ENCODE measurements at regions not wholly inside any gene's neighbourhood (a gene's known extent, or its start where the extent isn't known, plus 50 kb on each side); places are given as distances from the start of the nearest gene placed in this dataset.

- no peak for FAIRE-seq
- DNase-seq (ENCODE audit: insufficient read length, low spot score), result no peak
Observed at GRCh38 chr11:37598381-37598780, 1000.3 kb upstream of the RAG2 start.

GRCh38 chr11:37597776-37598175 lies 999.7 kb upstream of the RAG2 start:
- DNase-seq (ENCODE audit: insufficient read length, low spot score) (no peak), FAIRE-seq (no peak)

GRCh38 chr11:37595845-37596244 lies 997.8 kb upstream of the RAG2 start:
- no peak for DNase-seq (ENCODE audit: insufficient read length, low spot score)
- FAIRE-seq, result no peak

GRCh38 chr11:37574361-37574760 lies 976.3 kb upstream of the RAG2 start:
- no peak for DNase-seq (ENCODE audit: insufficient read length, low spot score)
- FAIRE-seq, result no peak

- DNase-seq (ENCODE audit: insufficient read length, low spot score) (no peak), FAIRE-seq (no peak)
Observed at GRCh38 chr11:37572491-37573171, 974.6 kb upstream of the RAG2 start.

- DNase-seq (ENCODE audit: insufficient read length, low spot score), result no peak
- no peak for FAIRE-seq
Observed at GRCh38 chr11:37571246-37571645, 973.2 kb upstream of the RAG2 start.

- no peak for FAIRE-seq
Observed at GRCh38 chr11:37560991-37561390, 963.0 kb upstream of the RAG2 start.

GRCh38 chr11:37560346-37560745 lies 962.3 kb upstream of the RAG2 start:
- FAIRE-seq, result no peak

More at GRCh38 chr11:37560991-37561390, 963.0 kb upstream of the RAG2 start:
- no peak for DNase-seq (ENCODE audit: insufficient read length, low spot score)

GRCh38 chr11:37558619-37559210 lies 960.7 kb upstream of the RAG2 start:
- DNase-seq (ENCODE audit: insufficient read length, low spot score) (no peak), FAIRE-seq (no peak)

More at GRCh38 chr11:37560346-37560745, 962.3 kb upstream of the RAG2 start:
- no peak for DNase-seq (ENCODE audit: insufficient read length, low spot score)

GRCh38 chr11:37557990-37558389 lies 960.0 kb upstream of the RAG2 start:
- no peak for FAIRE-seq
- DNase-seq (ENCODE audit: insufficient read length, low spot score), result no peak

GRCh38 chr11:37552284-37552683 lies 954.2 kb upstream of the RAG2 start:
- DNase-seq (ENCODE audit: insufficient read length, low spot score) (no peak), FAIRE-seq (no peak)

GRCh38 chr11:37544491-37544890 lies 946.5 kb upstream of the RAG2 start:
- no peak for FAIRE-seq

GRCh38 chr11:37533830-37534229 lies 935.8 kb upstream of the RAG2 start:
- DNase-seq (ENCODE audit: insufficient read length, low spot score) (no peak), FAIRE-seq (no peak)

More at GRCh38 chr11:37544491-37544890, 946.5 kb upstream of the RAG2 start:
- no peak for DNase-seq (ENCODE audit: insufficient read length, low spot score)

- DNase-seq (ENCODE audit: insufficient read length, low spot score) (no peak), FAIRE-seq (no peak)
Observed at GRCh38 chr11:37533087-37533486, 935.1 kb upstream of the RAG2 start.

- no peak for FAIRE-seq
Observed at GRCh38 chr11:37532271-37532670, 934.2 kb upstream of the RAG2 start.

GRCh38 chr11:37527545-37527944 lies 929.5 kb upstream of the RAG2 start:
- no peak for FAIRE-seq
- DNase-seq (ENCODE audit: insufficient read length, low spot score), result no peak

More at GRCh38 chr11:37532271-37532670, 934.2 kb upstream of the RAG2 start:
- no peak for DNase-seq (ENCODE audit: insufficient read length, low spot score)

- DNase-seq (ENCODE audit: insufficient read length, low spot score), result no peak
Observed at GRCh38 chr11:37525336-37525735, 927.3 kb upstream of the RAG2 start.

GRCh38 chr11:37519781-37520180 lies 921.7 kb upstream of the RAG2 start:
- no peak for DNase-seq (ENCODE audit: insufficient read length, low spot score)
- no peak for FAIRE-seq

More at GRCh38 chr11:37525336-37525735, 927.3 kb upstream of the RAG2 start:
- FAIRE-seq, result no peak

GRCh38 chr11:37512156-37512780 lies 914.2 kb upstream of the RAG2 start:
- FAIRE-seq (no peak), DNase-seq (ENCODE audit: insufficient read length, low spot score) (no peak)

- DNase-seq (ENCODE audit: insufficient read length, low spot score), result no peak
- no peak for FAIRE-seq
Observed at GRCh38 chr11:37511425-37511933, 913.4 kb upstream of the RAG2 start.

- FAIRE-seq, result no peak
- no peak for DNase-seq (ENCODE audit: insufficient read length, low spot score)
Observed at GRCh38 chr11:37509506-37509905, 911.5 kb upstream of the RAG2 start.

- FAIRE-seq (no peak), DNase-seq (ENCODE audit: insufficient read length, low spot score) (no peak)
Observed at GRCh38 chr11:37506531-37506930, 908.5 kb upstream of the RAG2 start.
